HFFc6 (cell line): ENCODE measurements at regions not wholly inside any gene's neighbourhood (a gene's known extent, or its start where the extent isn't known, plus 50 kb on each side); places are given as distances from the start of the nearest gene placed in this dataset.

Source experiments
- DNase-seq: peaks from one replicate; pipeline ENCODE4 v3.0.0-alpha.2; 2018
- H3K27ac Mint-ChIP-seq: 2 replicates; pipeline ENCODE4 v1.8.0; 2020; ENCODE audit warnings: mild to moderate bottlenecking, mixed read lengths
- H3K27me3 Mint-ChIP-seq: 2 replicates; pipeline ENCODE4 v1.8.0; 2021; ENCODE audit warnings: mild to moderate bottlenecking, moderate library complexity, mixed read lengths; ENCODE audit not compliant: insufficient read depth
- H3K36me3 Mint-ChIP-seq: 2 replicates; pipeline ENCODE4 v1.8.0; 2021; ENCODE audit warnings: low read depth, mixed read lengths
- H3K4me1 Mint-ChIP-seq: 2 replicates; pipeline ENCODE4 v1.8.0; 2020; ENCODE audit warnings: low read depth, mixed read lengths
- H3K4me3 Mint-ChIP-seq: 2 replicates; pipeline ENCODE4 v1.8.0; 2020; ENCODE audit warnings: mild to moderate bottlenecking, moderate library complexity, mixed read lengths
- H3K9me3 Mint-ChIP-seq: 2 replicates; pipeline ENCODE4 v1.8.0; 2020; ENCODE audit warnings: mild to moderate bottlenecking, mixed read lengths
- TF ChIP-seq, protein P1 (sequence below): fragments of 200-600 bp; sonication (generic); IDR thresholded peaks from 2 replicates; pipeline ENCODE4 v1.5.0; 2021; ENCODE audit warnings: antibody characterized with exemption, mild to moderate bottlenecking

DNA sequence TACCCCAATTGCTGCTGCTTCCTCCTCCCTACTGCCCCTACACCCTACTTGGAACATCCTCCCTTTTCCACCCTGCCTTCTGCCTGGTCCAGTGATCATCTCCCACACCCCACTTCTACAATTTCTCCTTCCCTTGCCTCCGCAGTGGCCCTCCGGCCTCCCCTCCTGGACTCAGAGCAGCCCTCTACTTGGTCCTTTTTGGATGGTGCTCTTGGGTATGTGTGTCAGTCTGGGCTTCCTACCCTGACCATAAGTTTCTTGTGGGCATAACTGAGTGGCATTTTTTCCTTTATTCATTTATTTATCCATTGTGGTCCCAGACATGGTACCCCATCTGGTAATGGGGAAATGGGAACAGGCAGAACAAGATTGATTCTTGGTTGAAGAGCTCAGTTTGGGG is 111.4 kb upstream of the NAV2 start:
- peaks cover 51% of the 10 kb centered on the region for H3K4me1 Mint-ChIP-seq

DNA sequence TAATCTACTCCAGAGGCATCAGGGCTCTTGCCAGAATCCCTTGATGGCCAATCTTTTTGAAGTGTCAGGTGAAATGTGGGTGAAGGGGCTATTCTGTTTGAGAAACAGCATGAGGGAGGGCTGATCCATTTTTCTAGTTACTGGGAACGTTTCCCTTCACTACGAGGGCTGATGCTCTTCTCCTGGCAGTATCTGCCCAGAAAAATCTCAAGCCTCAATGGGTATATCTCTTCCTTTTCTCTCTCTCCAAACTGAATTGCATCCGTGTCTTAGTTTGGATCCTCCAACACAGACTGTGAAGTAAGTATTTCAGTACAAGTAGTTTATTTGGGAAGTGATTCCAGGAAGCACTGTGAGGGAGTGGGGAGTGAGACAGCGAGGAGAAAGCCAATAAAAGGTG is 113.0 kb upstream of the NAV2 start:
- no peak for DNase-seq
- TF ChIP-seq, protein P1, sequence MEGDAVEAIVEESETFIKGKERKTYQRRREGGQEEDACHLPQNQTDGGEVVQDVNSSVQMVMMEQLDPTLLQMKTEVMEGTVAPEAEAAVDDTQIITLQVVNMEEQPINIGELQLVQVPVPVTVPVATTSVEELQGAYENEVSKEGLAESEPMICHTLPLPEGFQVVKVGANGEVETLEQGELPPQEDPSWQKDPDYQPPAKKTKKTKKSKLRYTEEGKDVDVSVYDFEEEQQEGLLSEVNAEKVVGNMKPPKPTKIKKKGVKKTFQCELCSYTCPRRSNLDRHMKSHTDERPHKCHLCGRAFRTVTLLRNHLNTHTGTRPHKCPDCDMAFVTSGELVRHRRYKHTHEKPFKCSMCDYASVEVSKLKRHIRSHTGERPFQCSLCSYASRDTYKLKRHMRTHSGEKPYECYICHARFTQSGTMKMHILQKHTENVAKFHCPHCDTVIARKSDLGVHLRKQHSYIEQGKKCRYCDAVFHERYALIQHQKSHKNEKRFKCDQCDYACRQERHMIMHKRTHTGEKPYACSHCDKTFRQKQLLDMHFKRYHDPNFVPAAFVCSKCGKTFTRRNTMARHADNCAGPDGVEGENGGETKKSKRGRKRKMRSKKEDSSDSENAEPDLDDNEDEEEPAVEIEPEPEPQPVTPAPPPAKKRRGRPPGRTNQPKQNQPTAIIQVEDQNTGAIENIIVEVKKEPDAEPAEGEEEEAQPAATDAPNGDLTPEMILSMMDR = no peak
- Mint-ChIP-seq H3K36me3 (peaks cover 6% of the 10 kb centered on the region), H3K4me1 (peaks cover 66% of the 10 kb centered on the region), H3K9me3 (peaks cover 4% of the 10 kb centered on the region; the same call in 1 of the 2 replicates), H3K4me3 (no peak overlapping the region), H3K27me3 (peaks cover 2% of the 10 kb centered on the region), H3K27ac (no peak overlapping the region)

More for the DNA sequence above, 111.4 kb upstream of the NAV2 start:
- TF ChIP-seq, protein P1 = no peak
- Mint-ChIP-seq H3K36me3 (peaks cover 10% of the 10 kb centered on the region), H3K9me3 (peaks cover 4% of the 10 kb centered on the region; the same call in 1 of the 2 replicates), H3K4me3 (no peak overlapping the region), H3K27me3 (peaks cover 5% of the 10 kb centered on the region), H3K27ac (no peak overlapping the region)
- no peak for DNase-seq

DNA sequence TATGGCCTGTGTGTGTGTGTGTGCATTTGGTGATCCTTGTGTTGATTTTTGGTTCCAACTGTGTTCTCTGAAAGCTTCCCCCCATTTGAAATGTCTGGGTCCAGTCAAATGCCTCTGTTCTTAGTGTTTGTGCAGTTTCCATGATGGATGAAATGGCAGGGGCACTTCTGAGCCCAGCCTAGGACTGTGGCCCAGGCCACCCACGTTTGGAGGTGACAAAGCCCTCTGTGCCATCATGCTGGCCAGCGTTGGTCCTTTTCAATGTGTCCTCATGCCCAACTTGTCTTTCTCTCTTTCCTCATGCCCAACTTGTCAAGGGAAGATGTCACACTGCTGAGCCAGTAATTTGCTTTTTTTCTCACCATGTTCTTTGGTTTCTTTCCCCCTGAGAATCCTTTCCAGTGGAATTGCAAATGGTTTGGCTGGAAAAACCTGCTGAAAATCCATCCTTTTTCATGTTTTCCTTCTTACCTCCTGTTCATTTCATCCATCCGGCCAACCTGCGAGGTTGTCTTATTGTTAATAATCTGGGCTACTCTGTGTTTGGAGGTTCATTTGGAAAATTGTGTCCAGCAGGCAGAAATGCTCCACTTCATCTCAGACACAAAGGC is 113.7 kb upstream of the NAV2 start:
- no peak overlapping the region for H3K27ac Mint-ChIP-seq
- H3K9me3 Mint-ChIP-seq = peaks cover 4% of the 10 kb centered on the region; the same call in 1 of the 2 replicates
- H3K4me3 Mint-ChIP-seq = no peak overlapping the region
- peaks cover 2% of the 10 kb centered on the region for H3K27me3 Mint-ChIP-seq
- DNase-seq = no peak
- TF ChIP-seq, protein P1 = no peak
- H3K36me3 Mint-ChIP-seq = peaks cover 4% of the 10 kb centered on the region; the same call in 1 of the 2 replicates
- H3K4me1 Mint-ChIP-seq = peaks cover 73% of the 10 kb centered on the region

DNA sequence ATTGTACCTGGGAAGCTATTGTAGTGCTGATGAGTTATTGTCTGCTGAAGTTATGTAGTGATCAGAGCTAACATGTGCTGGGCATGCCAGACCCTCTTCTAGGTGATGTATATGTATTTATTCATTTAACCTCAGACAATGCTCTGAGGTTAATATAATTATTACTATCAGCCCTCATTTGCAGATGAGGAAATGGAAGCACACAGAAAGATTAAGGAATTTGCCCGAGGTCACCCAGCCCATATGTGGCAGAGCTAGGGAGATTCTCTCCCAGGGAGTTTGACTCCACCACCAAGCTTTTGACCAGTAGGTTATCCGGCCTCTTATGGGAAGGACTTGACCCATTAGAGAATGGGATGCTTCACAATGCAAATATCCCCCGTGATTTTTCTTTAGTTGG is 114.2 kb upstream of the NAV2 start:
- DNase-seq = no peak
- peaks cover 79% of the 10 kb centered on the region for H3K4me1 Mint-ChIP-seq
- H3K36me3 Mint-ChIP-seq = no peaks in the 10 kb centered on the region
- H3K27me3 Mint-ChIP-seq = peaks cover 2% of the 10 kb centered on the region; the same call in 1 of the 2 replicates
- H3K9me3 Mint-ChIP-seq = no peaks in the 10 kb centered on the region
- peak overlapping the region; percentile 98; the same call in 1 of the 2 replicates for H3K27ac Mint-ChIP-seq
- TF ChIP-seq, protein P1 = no peak
- H3K4me3 Mint-ChIP-seq = peak overlapping the region; percentile 68; the same call in 1 of the 2 replicates

DNA sequence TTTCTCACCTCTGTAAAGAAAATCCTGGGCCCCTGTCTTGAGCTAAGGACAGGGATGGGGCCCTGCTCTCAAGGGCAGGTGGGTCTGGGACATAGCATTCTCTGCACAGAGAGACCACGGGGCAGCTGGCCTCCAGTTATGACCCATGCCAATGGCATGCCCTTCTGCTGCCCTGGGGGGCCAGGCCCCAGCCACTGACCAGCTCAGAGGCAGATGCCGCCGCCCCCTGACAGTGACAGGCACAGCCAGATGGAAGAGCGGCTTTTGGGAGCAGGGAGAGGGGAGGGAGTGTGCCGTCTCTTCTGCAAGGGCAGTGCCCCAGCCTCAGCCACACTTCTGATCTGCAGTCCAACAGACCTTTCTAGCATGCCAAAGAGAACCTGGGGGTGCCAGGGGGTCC is 114.8 kb upstream of the NAV2 start:
- H3K36me3 Mint-ChIP-seq = no peaks in the 10 kb centered on the region
- peaks cover 82% of the 10 kb centered on the region for H3K4me1 Mint-ChIP-seq
- H3K27me3 Mint-ChIP-seq = peaks cover 2% of the 10 kb centered on the region; the same call in 1 of the 2 replicates
- peak; percentile 25 for DNase-seq
- TF ChIP-seq, protein P1 = no peak
- H3K9me3 Mint-ChIP-seq = no peaks in the 10 kb centered on the region
- H3K27ac Mint-ChIP-seq = peak overlapping the region; percentile 98
- peak overlapping the region; percentile 68; the same call in 1 of the 2 replicates for H3K4me3 Mint-ChIP-seq
